Left renal pelvis (tissue), 4 donors: ENCODE measurements at regions not wholly inside any gene's neighbourhood (a gene's known extent, or its start where the extent isn't known, plus 50 kb on each side); places are given as distances from the start of the nearest gene placed in this dataset.

ENCODE experiments used
- DNase-seq, 4 donors: peaks; one replicate each; pipeline ENCODE4 v3.0.0-alpha.2; 2013; ENCODE audit warnings: low read depth in 4 of 4, low spot score in 3 of 4

- no peak for DNase-seq
Measured at GRCh38 chr1:30037251-30038118, 685.9 kb downstream of the MATN1 start.

DNA sequence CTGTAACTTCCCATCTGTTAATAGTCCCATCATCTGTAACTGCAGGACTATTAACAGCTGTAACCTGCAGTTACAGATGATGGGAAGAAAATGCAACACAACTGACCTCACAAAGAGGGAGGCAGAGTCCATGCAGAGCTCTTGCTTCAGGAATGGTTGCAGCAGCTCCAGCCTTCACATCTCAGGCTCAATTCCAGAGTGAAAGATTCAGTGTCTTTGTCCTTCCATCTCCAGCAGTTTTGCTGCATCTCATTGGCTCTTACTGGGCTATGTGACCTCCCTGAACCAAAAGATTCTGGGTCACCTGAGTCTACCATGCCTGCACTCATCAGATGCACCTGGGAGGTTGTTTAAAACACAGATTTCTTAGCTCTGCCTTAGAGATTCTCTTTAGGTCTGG is 686.7 kb downstream of the MATN1 start:
- DNase-seq = no peak

DNA sequence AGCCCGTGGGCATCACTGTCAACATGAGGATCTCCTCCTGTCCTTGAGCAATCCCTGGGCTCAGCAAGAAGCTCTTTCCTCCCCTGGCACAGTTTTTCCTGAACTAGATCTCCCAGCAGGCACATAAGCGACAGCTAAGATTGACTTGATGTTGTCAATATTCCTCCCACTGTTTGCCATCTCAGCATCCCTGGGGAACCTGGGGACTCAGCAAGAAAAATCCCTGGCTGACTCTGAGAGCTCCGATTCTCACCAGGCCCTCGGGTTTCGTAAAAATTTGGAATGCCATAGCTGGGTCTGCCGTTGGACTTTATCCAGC is 687.2 kb downstream of the MATN1 start:
- no peak for DNase-seq

GRCh38 chr1:30035522-30036228 is 687.7 kb downstream of the MATN1 start:
- no peak for DNase-seq

- no peak for DNase-seq
Measured at GRCh38 chr1:30034627-30035521, 688.5 kb downstream of the MATN1 start.

DNA sequence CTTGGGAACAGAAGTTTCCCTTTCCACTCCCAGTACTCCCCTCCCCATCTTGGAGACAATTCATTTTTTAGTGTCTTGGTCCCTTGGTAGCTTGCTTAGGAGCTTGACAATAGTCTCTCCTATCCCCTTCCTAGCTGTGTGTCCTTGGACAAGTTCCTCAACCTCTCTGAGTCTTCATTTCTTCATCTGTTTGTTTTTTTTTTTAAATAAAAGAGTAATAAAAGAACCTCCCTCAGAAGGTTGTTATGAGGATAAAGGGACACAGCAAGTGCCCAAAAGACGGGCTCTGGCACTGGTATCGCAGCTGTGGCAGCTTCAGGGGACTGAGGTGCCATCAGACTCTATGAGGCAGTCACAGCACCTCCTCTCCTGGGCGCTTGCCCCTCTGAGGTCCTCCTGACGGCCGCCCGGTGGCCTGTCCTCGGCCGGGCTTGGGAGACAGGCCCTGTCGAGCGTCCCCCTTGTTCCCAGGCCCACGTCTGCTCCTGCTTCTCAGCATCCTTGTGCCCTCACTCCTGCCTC is 689.2 kb downstream of the MATN1 start:
- no peak for DNase-seq

DNA sequence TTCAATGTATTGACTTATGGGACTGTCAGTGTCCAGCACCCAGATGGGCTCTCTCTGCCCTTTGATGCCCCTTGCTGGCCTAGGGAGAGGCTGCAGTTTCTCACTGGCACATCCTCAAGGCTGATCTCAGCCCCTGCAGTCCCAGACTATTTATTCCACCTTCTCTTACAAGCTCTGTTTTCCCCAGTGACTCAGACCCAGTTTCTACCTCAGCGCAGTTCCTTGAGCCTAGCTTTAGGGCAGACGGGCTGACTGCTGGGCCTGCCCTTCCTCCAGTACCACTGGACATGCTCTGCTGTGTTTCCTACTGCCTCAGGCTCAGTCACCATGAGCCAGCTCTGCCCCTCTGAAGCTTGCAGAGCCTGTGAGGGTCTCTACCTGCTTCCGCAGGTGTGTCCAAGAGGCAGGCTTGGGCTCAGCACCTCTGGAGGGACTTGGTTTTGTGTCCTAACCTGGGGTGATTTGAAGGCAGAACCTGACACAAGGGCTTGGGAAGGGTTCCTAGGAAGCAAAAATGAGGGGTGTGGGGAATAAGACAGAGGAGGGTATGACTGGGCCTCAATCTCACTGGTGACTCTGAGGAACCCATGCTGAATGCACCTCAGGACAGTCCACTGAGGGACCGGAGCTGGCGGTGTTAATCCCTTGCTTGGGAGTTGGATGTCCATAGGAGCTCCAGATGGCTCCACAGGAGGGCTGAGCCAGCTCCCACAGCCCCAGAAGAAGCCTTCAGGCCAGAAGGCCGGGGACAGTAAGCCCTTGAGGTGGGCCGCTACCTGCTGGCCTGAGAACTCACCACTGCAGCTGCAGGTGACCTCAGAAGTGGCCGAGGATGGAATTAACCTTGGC is 689.9 kb downstream of the MATN1 start:
- DNase-seq = no peak

GRCh38 chr1:30032302-30032701 is 691.1 kb downstream of the MATN1 start:
- no peak for DNase-seq

- no peak for DNase-seq
Measured at GRCh38 chr1:30029677-30030076, 693.7 kb downstream of the MATN1 start.

DNA sequence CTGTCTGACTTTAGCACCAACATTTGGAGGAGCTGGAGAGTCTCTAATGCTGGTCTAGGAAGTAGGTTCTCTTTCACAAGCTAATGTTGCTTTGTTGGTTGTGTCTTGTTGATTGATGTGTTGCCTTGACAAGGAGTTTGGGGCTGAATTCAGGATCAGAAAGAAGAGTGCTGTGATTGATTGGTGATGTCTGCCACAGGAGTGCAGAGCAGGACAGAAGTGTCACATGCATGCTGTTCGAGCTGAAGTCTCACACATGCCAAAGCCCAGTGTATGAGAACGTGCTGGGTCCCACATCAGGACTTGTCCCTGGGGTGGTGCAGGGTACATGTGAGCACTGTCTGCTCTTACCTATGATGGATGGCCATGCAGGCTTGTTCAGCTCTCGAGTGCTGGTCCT is 694.4 kb downstream of the MATN1 start:
- DNase-seq = no peak

DNA sequence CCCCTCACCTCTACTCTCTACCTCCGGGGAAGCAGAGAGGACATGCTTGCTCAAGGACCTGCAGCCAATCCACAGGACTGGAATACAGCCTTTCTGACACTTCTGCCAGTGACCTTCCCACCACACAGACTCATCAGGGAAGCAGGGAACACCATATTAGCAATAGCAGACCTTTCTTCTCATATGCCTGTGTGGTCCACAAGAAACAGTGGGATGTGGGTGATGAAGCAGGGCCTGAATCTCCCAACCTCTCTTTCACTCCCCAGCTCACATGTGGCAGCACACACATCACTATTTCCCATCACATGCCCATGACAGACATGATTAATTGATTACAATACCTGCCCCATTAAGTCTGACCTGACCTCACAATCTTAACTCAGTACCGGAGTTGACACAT is 695.1 kb downstream of the MATN1 start:
- no peak for DNase-seq

- DNase-seq = no peak
Measured at GRCh38 chr1:30027247-30027646, 696.1 kb downstream of the MATN1 start.

GRCh38 chr1:30024411-30025195 is 698.8 kb downstream of the MATN1 start:
- no peak for DNase-seq

DNA sequence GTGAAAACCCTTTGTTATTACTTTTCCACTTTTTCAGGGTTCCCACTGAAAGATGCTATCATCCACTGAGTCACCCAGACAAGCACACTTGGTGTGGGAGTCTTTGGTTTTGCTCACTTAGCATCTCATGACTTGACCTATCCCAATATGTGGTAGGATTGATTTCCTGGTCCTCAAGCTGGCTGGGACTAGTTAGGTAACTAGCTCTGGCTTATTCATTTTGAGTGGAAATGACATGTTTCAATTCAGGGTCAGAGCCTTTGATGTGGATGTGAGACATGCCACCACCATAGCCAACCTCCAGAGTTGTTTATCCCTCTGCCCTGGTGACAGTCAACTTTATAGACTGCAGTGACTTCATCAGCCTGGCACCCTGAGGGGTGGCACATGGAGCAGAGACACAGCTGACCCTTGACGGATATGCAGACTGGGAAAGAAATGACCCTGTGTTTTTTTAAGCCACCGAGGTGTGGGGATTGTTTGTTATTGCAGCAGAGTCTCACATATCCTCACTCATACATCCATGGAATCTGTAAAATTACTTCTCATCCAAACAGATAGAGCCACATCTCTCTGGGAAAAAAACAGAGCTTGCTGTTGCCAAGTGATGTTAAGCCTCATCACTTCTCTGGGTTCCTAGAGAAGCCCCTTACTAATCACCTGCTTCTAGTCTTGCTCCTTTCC is 699.9 kb downstream of the MATN1 start:
- DNase-seq = no peak

- no peak for DNase-seq
Measured at GRCh38 chr1:30014031-30014430, 709.4 kb downstream of the MATN1 start.

GRCh38 chr1:30012455-30013440 is 710.6 kb downstream of the MATN1 start:
- DNase-seq = no peak

- no peak for DNase-seq
Measured at GRCh38 chr1:30011970-30012369, 711.4 kb downstream of the MATN1 start.
